ENCODE measurements at regions not wholly inside any gene's neighbourhood (a gene's known extent, or its start where the extent isn't known, plus 50 kb on each side); places are given as distances from the start of the nearest gene placed in this dataset.

GRCh38 chr12:33832900-33833299 lies 189.4 kb upstream of the ALG10 start:
- Histone ChIP-seq H3K27me3 (ENCODE audit: insufficient read depth, low read length) (no peaks in the 10 kb centered on the region), H3K4me2 (ENCODE audit: low read length) (no peak overlapping the region), H4K20me1 (ENCODE audit: insufficient read depth) (no peaks in the 10 kb centered on the region), H3K36me3 (ENCODE audit: control insufficient read depth in 1 of 2, insufficient read depth in 2 of 2, low read length in 2 of 2) (no peaks in the 10 kb centered on the region), H2AFZ (ENCODE audit: low read depth, low read length, poor library complexity, severe bottlenecking) (no peak overlapping the region), H3K4me1 (ENCODE audit: control insufficient read depth in 1 of 2, insufficient read depth in 2 of 2, low read length in 2 of 2) (no peaks in the 10 kb centered on the region), H3K9me3 (ENCODE audit: control insufficient read depth in 1 of 2, insufficient read depth in 1 of 2, low read depth in 1 of 2, low read length in 2 of 2) (peaks cover 8 to 47% of the 10 kb centered on the region in 2 experiments; a peak in 2 of 4 replicates), H3K4me3 (replicated peaks in 1 of 2; ENCODE audit: low read depth in 1 of 2, low read length in 2 of 2) (no peak overlapping the region), H3K9me2 (ENCODE audit: insufficient read depth) (no peaks in the 10 kb centered on the region), H3K9ac (ENCODE audit: low read length) (no peak overlapping the region), H3K79me2 (ENCODE audit: insufficient read depth, low read length) (no peaks in the 10 kb centered on the region), H3K27ac (ENCODE audit: low read depth, low read length) (no peak overlapping the region)
- no peak for TF ChIP-seq EGR1 (IDR thresholded peaks at IDR 0.05; ENCODE audit: low read depth)
- ChIA-PET CTCF (no interaction called here), RAD21 (ENCODE audit: low non-redundant PET in 1 of 2, low total read pairs in 2 of 2, uncharacterized antibody in 2 of 2, unreplicated experiment in 2 of 2) (no interaction called here), POLR2A (no interaction called here)
- DNase-seq (ENCODE audit: low read depth, low spot score) (no peak), ATAC-seq (no peak)
- intact Hi-C loops (cut with micrococcal nuclease) = no loop called here
- no TSS peak for BruUV-seq (replicated peaks)

DNA sequence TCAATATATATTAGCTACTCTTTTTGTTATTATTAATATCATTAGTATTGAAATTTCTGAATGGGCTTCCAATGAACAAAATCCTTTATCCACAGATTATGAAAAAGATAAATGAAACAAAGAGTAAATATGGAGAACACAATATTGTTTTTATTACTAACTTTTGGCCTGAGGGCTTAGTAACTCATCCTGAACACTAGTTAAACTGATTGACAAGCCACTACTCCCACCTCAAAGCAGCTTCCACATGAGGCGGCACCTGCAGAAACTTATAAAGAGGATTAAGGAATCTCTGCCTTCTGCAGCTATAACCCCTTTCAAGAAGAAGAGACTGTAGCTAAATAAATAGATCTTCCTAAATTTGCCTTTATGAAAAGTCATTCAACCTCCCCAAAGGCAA lies 187.6 kb upstream of the ALG10 start:
- BruUV-seq (replicated peaks) = no TSS peak
- Histone ChIP-seq H3K4me1 (ENCODE audit: control insufficient read depth in 1 of 2, insufficient read depth in 2 of 2, low read length in 2 of 2) (no peaks in the 10 kb centered on the region), H3K9ac (ENCODE audit: low read length) (no peak overlapping the region), H4K20me1 (ENCODE audit: insufficient read depth) (no peaks in the 10 kb centered on the region), H3K9me2 (ENCODE audit: insufficient read depth) (no peaks in the 10 kb centered on the region), H3K79me2 (ENCODE audit: insufficient read depth, low read length) (no peaks in the 10 kb centered on the region), H3K4me3 (replicated peaks in 1 of 2; ENCODE audit: low read depth in 1 of 2, low read length in 2 of 2) (no peak overlapping the region), H3K27me3 (ENCODE audit: insufficient read depth, low read length) (no peaks in the 10 kb centered on the region), H3K9me3 (ENCODE audit: control insufficient read depth in 1 of 2, insufficient read depth in 1 of 2, low read depth in 1 of 2, low read length in 2 of 2) (peaks cover 8 to 41% of the 10 kb centered on the region in 2 experiments; a peak in 2 of 4 replicates), H3K36me3 (ENCODE audit: control insufficient read depth in 1 of 2, insufficient read depth in 2 of 2, low read length in 2 of 2) (no peaks in the 10 kb centered on the region), H2AFZ (ENCODE audit: low read depth, low read length, poor library complexity, severe bottlenecking) (no peak overlapping the region), H3K27ac (ENCODE audit: low read depth, low read length) (no peak overlapping the region), H3K4me2 (ENCODE audit: low read length) (no peak overlapping the region)
- ChIA-PET CTCF (no interaction called here), RAD21 (ENCODE audit: low non-redundant PET in 1 of 2, low total read pairs in 2 of 2, uncharacterized antibody in 2 of 2, unreplicated experiment in 2 of 2) (no interaction called here), POLR2A (no interaction called here)
- TF ChIP-seq EZH2phosphoT487 (IDR thresholded peaks at IDR 0.05; ENCODE audit: borderline replicate concordance) (no peak), ZNF274 (IDR thresholded peaks at IDR 0.05; ENCODE audit: low read depth, low read length) (no peak), TCF7L2 (IDR thresholded peaks at IDR 0.05; ENCODE audit: borderline replicate concordance, extremely low read depth, insufficient read depth, insufficient read length) (no peak), REST (IDR thresholded peaks at IDR 0.05; ENCODE audit: low read depth) (no peak), SIN3A (IDR thresholded peaks at IDR 0.05; ENCODE audit: low read depth) (no peak), ELF1 (IDR thresholded peaks at IDR 0.05; ENCODE audit: borderline replicate concordance, low read depth) (no peak)
- TF ChIP-seq, protein P1, sequence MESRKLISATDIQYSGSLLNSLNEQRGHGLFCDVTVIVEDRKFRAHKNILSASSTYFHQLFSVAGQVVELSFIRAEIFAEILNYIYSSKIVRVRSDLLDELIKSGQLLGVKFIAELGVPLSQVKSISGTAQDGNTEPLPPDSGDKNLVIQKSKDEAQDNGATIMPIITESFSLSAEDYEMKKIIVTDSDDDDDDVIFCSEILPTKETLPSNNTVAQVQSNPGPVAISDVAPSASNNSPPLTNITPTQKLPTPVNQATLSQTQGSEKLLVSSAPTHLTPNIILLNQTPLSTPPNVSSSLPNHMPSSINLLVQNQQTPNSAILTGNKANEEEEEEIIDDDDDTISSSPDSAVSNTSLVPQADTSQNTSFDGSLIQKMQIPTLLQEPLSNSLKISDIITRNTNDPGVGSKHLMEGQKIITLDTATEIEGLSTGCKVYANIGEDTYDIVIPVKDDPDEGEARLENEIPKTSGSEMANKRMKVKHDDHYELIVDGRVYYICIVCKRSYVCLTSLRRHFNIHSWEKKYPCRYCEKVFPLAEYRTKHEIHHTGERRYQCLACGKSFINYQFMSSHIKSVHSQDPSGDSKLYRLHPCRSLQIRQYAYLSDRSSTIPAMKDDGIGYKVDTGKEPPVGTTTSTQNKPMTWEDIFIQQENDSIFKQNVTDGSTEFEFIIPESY (IDR thresholded peaks at IDR 0.05; ENCODE audit: extremely low read depth, insufficient replicate concordance, low read length) = no peak
- DNase-seq (ENCODE audit: low read depth, low spot score) (no peak), ATAC-seq (no peak)
- intact Hi-C loops (cut with micrococcal nuclease) = no loop called here

All from HCT116 (cell line).